H1 (cell line): ENCODE measurements at regions not wholly inside any gene's neighbourhood (a gene's known extent, or its start where the extent isn't known, plus 50 kb on each side); places are given as distances from the start of the nearest gene placed in this dataset.

ENCODE experiments used
- CTCF ChIA-PET: fragments of 300-600 bp; sonication (Branson Sonifier 250); formaldehyde crosslinking; loops from one replicate; lab custom pipeline; 2021; ENCODE audit not compliant: partially characterized antibody; lab: Charles Lee
- POLR2A ChIA-PET: fragments of 300-600 bp; sonication (Branson Sonifier 250); formaldehyde crosslinking; loops from one replicate; lab custom pipeline; 2021; ENCODE audit warnings: inconsistent platforms; ENCODE audit not compliant: partially characterized antibody; lab: Charles Lee
- DNase-seq, 2 experiments: peaks; one replicate each; pipeline versions ENCODE4 v3.0.0 to v3.0.0-alpha.2; 2010 to 2022; ENCODE audit warnings: low spot score in 2 of 2, low read depth in 1 of 2, mixed read lengths in 1 of 2
- FAIRE-seq: peaks from 2 replicates; lab custom pipeline; 2011; peaks lifted over from hg19 to GRCh38; lab: Jason Lieb, UNC
- H2AFZ ChIP-seq: 2 replicates; pipeline ENCODE4 v1.8.1; 2012; ENCODE audit warnings: low read length, inconsistent platforms
- H2AK5ac ChIP-seq: 2 replicates; pipeline ENCODE4 v1.6.1; 2013; ENCODE audit warnings: low read depth, low read length
- H2BK120ac ChIP-seq: replicated peaks from 2 replicates; pipeline ENCODE3; 2013; ENCODE audit warnings: low read depth, low read length, inconsistent platforms
- H2BK12ac ChIP-seq: 2 replicates; pipeline ENCODE4 v1.6.1; 2013; ENCODE audit warnings: low read depth, low read length
- H2BK15ac ChIP-seq: 2 replicates; pipeline ENCODE4 v1.6.1; 2013; ENCODE audit warnings: low read length
- H2BK20ac ChIP-seq: 2 replicates; pipeline ENCODE4 v1.6.1; 2013; ENCODE audit warnings: low read length
- H2BK5ac ChIP-seq: 2 replicates; pipeline ENCODE4 v1.6.1; 2013; ENCODE audit warnings: low read depth, low read length
- H3K14ac ChIP-seq: 2 replicates; pipeline ENCODE4 v1.6.1; 2013; ENCODE audit warnings: inconsistent platforms; ENCODE audit not compliant: insufficient read length
- H3K18ac ChIP-seq: 2 replicates; pipeline ENCODE4 v1.6.1; 2013; ENCODE audit warnings: low read length; ENCODE audit errors: extremely low read depth
- H3K23ac ChIP-seq: 2 replicates; pipeline ENCODE4 v1.6.1; 2013; ENCODE audit warnings: inconsistent platforms; ENCODE audit not compliant: insufficient read length
- H3K23me2 ChIP-seq: 2 replicates; pipeline ENCODE4 v1.6.1; 2013; ENCODE audit warnings: low read depth, low read length
- H3K27ac ChIP-seq: 2 replicates; pipeline ENCODE4 v1.6.1; 2011; ENCODE audit warnings: low read depth, low read length, inconsistent platforms
- H3K27me3 ChIP-seq, 4 experiments: replicated peaks in 1 of 4; 1 replicate in 1 of 4; 2 replicates in 3 of 4; pipeline versions ENCODE4 v1.6.1 to v1.8.1; 2011 to 2013; ENCODE audit warnings: low read length in 3 of 4, mild to moderate bottlenecking in 3 of 4, inconsistent platforms in 2 of 4, mixed read lengths in 2 of 4, moderate library complexity in 1 of 4; ENCODE audit not compliant: control insufficient read depth in 3 of 4, insufficient read depth in 3 of 4; ENCODE audit errors: extremely low read depth in 1 of 4
- H3K36me3 ChIP-seq, 4 experiments: 2 replicates each; pipeline versions ENCODE4 v1.6.1 to v1.8.1; 2011 to 2013; ENCODE audit warnings: mild to moderate bottlenecking in 4 of 4, low read length in 3 of 4, moderate library complexity in 2 of 4, control low read depth in 1 of 4, inconsistent platforms in 1 of 4; ENCODE audit not compliant: insufficient read depth in 4 of 4, control insufficient read depth in 2 of 4
- H3K4ac ChIP-seq: replicated peaks from 2 replicates; pipeline ENCODE3; 2013; ENCODE audit warnings: low read length, low read depth, mixed read lengths, inconsistent platforms; ENCODE audit not compliant: insufficient read length
- H3K4me1 ChIP-seq, 4 experiments: replicated peaks in 1 of 4; 1 replicate in 1 of 4; 2 replicates in 3 of 4; pipeline versions ENCODE4 v1.6.1 to v1.8.1; 2011 to 2013; ENCODE audit warnings: low read length in 3 of 4, inconsistent platforms in 2 of 4, mixed read lengths in 1 of 4; ENCODE audit not compliant: insufficient read depth in 4 of 4, control insufficient read depth in 3 of 4
- H3K4me2 ChIP-seq, 2 experiments: 2 replicates each; pipeline versions ENCODE4 v1.6.1 to v1.8.1; 2011 to 2013; ENCODE audit warnings: low read depth in 2 of 2, low read length in 2 of 2, control low read depth in 1 of 2, inconsistent platforms in 1 of 2, mild to moderate bottlenecking in 1 of 2; ENCODE audit not compliant: insufficient read depth in 1 of 2
- H3K4me3 ChIP-seq, 4 experiments: fragments of 200-600, 300-600 bp in 1 of 4; sonication (generic), shearing (Covaris generic), sonication (Bioruptor Twin) in 1 of 4; 2 replicates each; pipeline versions ENCODE4 v1.5.1 to v1.8.1; 2011 to 2016; ENCODE audit warnings: low read length in 4 of 4, low read depth in 3 of 4, control low read depth in 2 of 4, inconsistent platforms in 2 of 4, mild to moderate bottlenecking in 2 of 4, mixed read lengths in 1 of 4, moderate library complexity in 1 of 4; ENCODE audit not compliant: insufficient read depth in 2 of 4; ENCODE audit errors: extremely low read depth in 1 of 4
- H3K56ac ChIP-seq: replicated peaks from 2 replicates; pipeline ENCODE3; 2013; ENCODE audit warnings: low read depth, mild to moderate bottlenecking, mixed read lengths, low read length, inconsistent platforms; ENCODE audit not compliant: insufficient read length
- H3K79me1 ChIP-seq: 2 replicates; pipeline ENCODE4 v1.6.1; 2013; ENCODE audit warnings: low read depth, low read length, control low read depth
- H3K79me2 ChIP-seq, 2 experiments: 2 replicates each; pipeline versions ENCODE4 v1.6.1 to v1.8.1; 2012 to 2013; ENCODE audit warnings: low read length in 2 of 2, mild to moderate bottlenecking in 2 of 2, inconsistent platforms in 1 of 2; ENCODE audit not compliant: insufficient read depth in 2 of 2, control insufficient read depth in 1 of 2
- H3K9ac ChIP-seq, 4 experiments: replicated peaks in 1 of 4; 1 replicate in 1 of 4; 2 replicates in 3 of 4; pipeline versions ENCODE4 v1.6.1 to v1.8.1; 2011 to 2013; ENCODE audit warnings: low read depth in 3 of 4, low read length in 3 of 4, control low read depth in 2 of 4, mild to moderate bottlenecking in 2 of 4, moderate library complexity in 2 of 4, inconsistent platforms in 1 of 4; ENCODE audit errors: extremely low read depth in 1 of 4
- H3K9me3 ChIP-seq, 2 experiments: 2 replicates each; pipeline versions ENCODE4 v1.6.1 to v1.8.1; 2012 to 2013; ENCODE audit warnings: mild to moderate bottlenecking in 2 of 2, moderate library complexity in 2 of 2, control low read depth in 1 of 2, inconsistent platforms in 1 of 2, low read depth in 1 of 2, low read length in 1 of 2, mixed read lengths in 1 of 2; ENCODE audit not compliant: insufficient read depth in 2 of 2
- H4K20me1 ChIP-seq, 2 experiments: replicated peaks in 1 of 2; 2 replicates each; pipeline versions ENCODE3 to v1.8.1; 2011 to 2013; ENCODE audit warnings: inconsistent platforms in 2 of 2, low read length in 2 of 2, mild to moderate bottlenecking in 1 of 2; ENCODE audit not compliant: insufficient read depth in 2 of 2, control insufficient read depth in 1 of 2
- H4K5ac ChIP-seq: 2 replicates; pipeline ENCODE4 v1.6.1; 2013; ENCODE audit warnings: low read length, low read depth, mixed read lengths, inconsistent platforms; ENCODE audit not compliant: insufficient read length
- H4K8ac ChIP-seq: 2 replicates; pipeline ENCODE4 v1.8.0; 2013; ENCODE audit warnings: mild to moderate bottlenecking, moderate library complexity, low read length, inconsistent platforms; ENCODE audit not compliant: insufficient read depth; ENCODE audit errors: extremely low read depth
- H4K91ac ChIP-seq: replicated peaks from 2 replicates; pipeline ENCODE3; 2013; ENCODE audit warnings: low read length, mixed read lengths, inconsistent platforms; ENCODE audit not compliant: insufficient read length
- ATF3 ChIP-seq: IDR thresholded peaks from 2 replicates; pipeline ENCODE4 v1.6.1; 2011; ENCODE audit warnings: low read depth, mild to moderate bottlenecking, low read length; ENCODE audit not compliant: insufficient read depth
- RNF2 ChIP-seq: fragments of 200-900, 300-1000 bp; sonication (generic); IDR thresholded peaks from 2 replicates; pipeline ENCODE4 v1.7.1; 2016; ENCODE audit warnings: borderline replicate concordance, low read depth, mild to moderate bottlenecking, antibody characterized with exemption, low read length; ENCODE audit not compliant: poor library complexity, severe bottlenecking; ENCODE audit errors: missing control alignments
- SP4 ChIP-seq: IDR thresholded peaks from 2 replicates; pipeline ENCODE4 v1.6.1; 2012; ENCODE audit warnings: low read length, inconsistent platforms
- WGBS, 2 experiments: shearing (Covaris generic) in 1 of 2; methylation state at CpG; one replicate each; pipeline versions ENCODE4 v1.1.6 to v1.1.7; 2013 to 2015; ENCODE audit warnings: low lambda C conversion rate in 2 of 2, mixed read lengths in 2 of 2, inconsistent platforms in 1 of 2, low coverage in 1 of 2, missing lambda C conversion rate in 1 of 2; ENCODE audit not compliant: insufficient replicate concordance in 2 of 2, insufficient coverage in 1 of 2, insufficient read length in 1 of 2; ENCODE audit errors: extremely low coverage in 1 of 2, missing lambda C conversion rate in 1 of 2; 5-methylcytosine and 5-hydroxymethylcytosine counted together

- Histone ChIP-seq H2BK20ac (no peak overlapping the region), H3K14ac (no peak overlapping the region), H3K9me3 (peaks cover 0 to 2% of the 10 kb centered on the region in 2 experiments; a peak in 1 of 4 replicates), H3K79me1 (no peaks in the 10 kb centered on the region), H3K4me1 (no peaks in the 10 kb centered on the region; a peak in 3 of 7 replicates), H4K5ac (no peak overlapping the region), H2AK5ac (no peak overlapping the region), H3K36me3 (no peaks in the 10 kb centered on the region), H3K18ac (0 out of 2 replicates have a peak overlapping the region, but pooled peaks have one; percentile 26), H2BK5ac (no peak overlapping the region), H3K23me2 (no peaks in the 10 kb centered on the region), H2AFZ (no peak overlapping the region), H4K8ac (no peak overlapping the region), H3K56ac (no peak overlapping the region), H3K9ac (no peak overlapping the region), H3K4ac (no peak overlapping the region), H2BK15ac (no peak overlapping the region), H4K20me1 (no peaks in the 10 kb centered on the region), H3K79me2 (no peaks in the 10 kb centered on the region), H3K23ac (no peak overlapping the region), H3K27ac (no peak overlapping the region), H3K4me2 (no peak overlapping the region), H2BK120ac (no peak overlapping the region), H2BK12ac (no peak overlapping the region), H3K27me3 (no peaks in the 10 kb centered on the region; a peak in 2 of 7 replicates), H4K91ac (no peak overlapping the region), H3K4me3 (no peak overlapping the region)
- POLR2A ChIA-PET: interaction anchor here (0.6 to 2.1 kb wide), 6 partner anchors 11 to 364 kb away, joined by 3 to 6 read pairs (median 3); no protein-coding TSS in a partner anchor
- DNase-seq: no peak
- no peak for FAIRE-seq
- WGBS, 2 experiments: 86% methylated on average over 8 of the region's 8 CpGs; no CpG with 5 or more reads in 1 of the 2 experiments
- CTCF ChIA-PET: interaction anchor here (0.7 to 2.2 kb wide), 9 partner anchors 9 to 181 kb away, joined by 3 to 8 read pairs (median 3); no protein-coding TSS in a partner anchor
- TF ChIP-seq ATF3 (no peak), RNF2 (no peak), SP4 (no peak)
Observed at GRCh38 chr12:14272956-14273912, 92.2 kb upstream of the ATF7IP start.
